Hematopoietic multipotent progenitor cell (in vitro differentiated cells): ENCODE measurements at regions not wholly inside any gene's neighbourhood (a gene's known extent, or its start where the extent isn't known, plus 50 kb on each side); places are given as distances from the start of the nearest gene placed in this dataset.

ENCODE experiments used
- DNase-seq, 3 donors: peaks; one replicate each; pipeline ENCODE4 v3.0.0-alpha.2; 2011 to 2015; ENCODE audit warnings: low read depth in 2 of 3, low spot score in 2 of 3

DNA sequence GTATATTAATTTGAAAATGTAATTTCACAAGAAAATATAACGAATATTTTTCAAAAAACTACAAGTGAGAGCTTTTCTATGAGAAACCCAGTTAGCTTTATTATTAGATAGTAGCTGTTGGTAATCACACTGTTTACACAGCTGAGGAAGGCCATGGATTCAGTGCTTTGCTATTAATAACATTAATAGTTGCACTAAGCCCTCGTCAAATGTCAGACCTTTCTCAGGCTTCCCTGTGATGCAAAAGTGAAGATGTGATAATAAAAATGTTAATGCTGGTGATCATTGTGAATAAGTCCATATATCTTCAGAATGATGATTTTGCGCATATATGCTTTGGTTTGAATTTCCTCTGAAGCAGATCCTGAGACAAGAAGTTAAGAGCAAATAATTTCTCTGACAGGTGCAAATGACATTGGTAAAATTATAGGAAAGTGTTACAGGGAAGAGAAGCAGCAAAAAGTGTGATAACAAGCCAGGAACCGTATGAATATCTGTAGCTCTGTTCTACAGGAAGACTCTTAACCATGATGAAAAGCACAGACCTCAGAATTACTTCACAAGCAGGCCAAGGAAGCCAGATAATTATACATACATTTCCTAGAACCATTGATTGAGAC, 56.5 kb upstream of the CNTN6 start:
- no peak for DNase-seq

DNA sequence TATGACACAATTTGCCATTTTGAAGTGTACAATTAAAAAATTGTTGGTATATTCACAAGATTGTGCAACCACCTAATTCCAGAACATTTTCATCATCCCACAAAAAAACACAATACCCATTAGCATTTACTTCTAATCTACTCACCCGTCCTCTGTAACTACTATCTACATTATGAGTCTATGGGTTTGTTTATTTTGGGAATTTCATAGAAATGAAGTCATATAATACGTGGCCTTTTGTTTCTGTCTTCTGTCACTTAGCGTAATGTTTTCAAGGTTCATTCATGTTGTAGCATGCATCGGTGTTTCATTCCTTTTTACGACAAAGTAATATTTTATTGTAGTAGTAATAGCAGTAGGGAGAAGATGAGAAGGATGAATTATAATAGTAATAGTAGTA, 55.2 kb upstream of the CNTN6 start:
- no peak for DNase-seq
